ENCODE measurements at regions not wholly inside any gene's neighbourhood (a gene's known extent, or its start where the extent isn't known, plus 50 kb on each side); places are given as distances from the start of the nearest gene placed in this dataset.

DNA sequence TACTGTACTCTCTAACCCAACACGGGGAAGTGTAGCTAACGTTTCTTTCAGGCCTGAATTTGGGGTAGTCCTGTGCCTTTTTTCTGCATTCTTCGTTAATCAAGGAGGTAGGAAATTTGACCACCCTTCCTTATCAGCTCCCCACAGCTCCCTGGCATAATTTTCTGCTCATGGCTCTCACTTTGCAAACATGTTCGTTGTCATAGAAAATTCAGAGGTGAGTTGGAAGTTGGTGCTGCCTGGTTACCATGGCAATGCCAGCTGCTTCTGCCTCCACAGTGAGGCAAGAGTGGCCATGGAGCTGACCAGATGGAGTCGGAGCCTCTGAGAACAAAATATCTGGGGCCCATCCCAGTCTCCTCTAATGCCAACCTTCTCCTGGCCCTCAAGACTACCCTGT is 116.6 kb upstream of the BOD1 start:
- Histone ChIP-seq H3K27ac (no peak overlapping the region), H3K27me3 (no peaks in the 10 kb centered on the region), H3K9me3 (no peaks in the 10 kb centered on the region), H3K4me3 (no peak overlapping the region), H3K36me3 (no peaks in the 10 kb centered on the region), H3K4me1 (peaks cover 0 to 6% of the 10 kb centered on the region in 2 donors)
- ATAC-seq (no peak), DNase-seq (no peak)
- intact Hi-C loops (cut with DNase I) = no loop called here
- TF ChIP-seq, protein P1, sequence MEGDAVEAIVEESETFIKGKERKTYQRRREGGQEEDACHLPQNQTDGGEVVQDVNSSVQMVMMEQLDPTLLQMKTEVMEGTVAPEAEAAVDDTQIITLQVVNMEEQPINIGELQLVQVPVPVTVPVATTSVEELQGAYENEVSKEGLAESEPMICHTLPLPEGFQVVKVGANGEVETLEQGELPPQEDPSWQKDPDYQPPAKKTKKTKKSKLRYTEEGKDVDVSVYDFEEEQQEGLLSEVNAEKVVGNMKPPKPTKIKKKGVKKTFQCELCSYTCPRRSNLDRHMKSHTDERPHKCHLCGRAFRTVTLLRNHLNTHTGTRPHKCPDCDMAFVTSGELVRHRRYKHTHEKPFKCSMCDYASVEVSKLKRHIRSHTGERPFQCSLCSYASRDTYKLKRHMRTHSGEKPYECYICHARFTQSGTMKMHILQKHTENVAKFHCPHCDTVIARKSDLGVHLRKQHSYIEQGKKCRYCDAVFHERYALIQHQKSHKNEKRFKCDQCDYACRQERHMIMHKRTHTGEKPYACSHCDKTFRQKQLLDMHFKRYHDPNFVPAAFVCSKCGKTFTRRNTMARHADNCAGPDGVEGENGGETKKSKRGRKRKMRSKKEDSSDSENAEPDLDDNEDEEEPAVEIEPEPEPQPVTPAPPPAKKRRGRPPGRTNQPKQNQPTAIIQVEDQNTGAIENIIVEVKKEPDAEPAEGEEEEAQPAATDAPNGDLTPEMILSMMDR (IDR thresholded peaks at IDR 0.05) = no peak

DNA sequence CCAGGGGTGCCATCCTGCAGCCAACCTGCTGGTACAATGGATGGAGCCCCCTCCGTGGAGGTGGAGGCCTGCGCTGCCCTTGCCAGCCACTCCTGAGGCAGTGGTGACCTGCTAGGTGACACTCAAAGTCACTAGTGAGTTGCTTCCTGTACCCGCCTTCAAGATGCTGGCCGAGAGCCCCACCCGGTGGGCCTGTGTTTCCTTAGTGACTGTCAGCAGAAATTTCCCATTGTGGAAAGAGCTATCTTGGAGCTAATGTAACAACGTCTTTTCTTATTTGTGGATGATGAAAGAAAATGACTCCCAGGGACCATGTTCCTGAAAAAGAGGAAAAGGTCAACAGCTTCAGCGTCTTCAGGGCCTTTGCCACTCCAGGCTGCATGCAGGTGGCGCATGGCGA is 117.0 kb upstream of the BOD1 start:
- DNase-seq (no peak), ATAC-seq (no peak)
- H3K27me3 ChIP-seq = no peaks in the 10 kb centered on the region
- peaks cover 0 to 3% of the 10 kb centered on the region in 2 donors for H3K4me1 ChIP-seq
- H3K4me3 ChIP-seq = no peak overlapping the region
- H3K27ac ChIP-seq = no peak overlapping the region
- no peaks in the 10 kb centered on the region for H3K9me3 ChIP-seq
- H3K36me3 ChIP-seq = no peaks in the 10 kb centered on the region
- TF ChIP-seq, protein P1 (IDR thresholded peaks at IDR 0.05) = no peak
- intact Hi-C loops (cut with DNase I) = no loop called here

DNA sequence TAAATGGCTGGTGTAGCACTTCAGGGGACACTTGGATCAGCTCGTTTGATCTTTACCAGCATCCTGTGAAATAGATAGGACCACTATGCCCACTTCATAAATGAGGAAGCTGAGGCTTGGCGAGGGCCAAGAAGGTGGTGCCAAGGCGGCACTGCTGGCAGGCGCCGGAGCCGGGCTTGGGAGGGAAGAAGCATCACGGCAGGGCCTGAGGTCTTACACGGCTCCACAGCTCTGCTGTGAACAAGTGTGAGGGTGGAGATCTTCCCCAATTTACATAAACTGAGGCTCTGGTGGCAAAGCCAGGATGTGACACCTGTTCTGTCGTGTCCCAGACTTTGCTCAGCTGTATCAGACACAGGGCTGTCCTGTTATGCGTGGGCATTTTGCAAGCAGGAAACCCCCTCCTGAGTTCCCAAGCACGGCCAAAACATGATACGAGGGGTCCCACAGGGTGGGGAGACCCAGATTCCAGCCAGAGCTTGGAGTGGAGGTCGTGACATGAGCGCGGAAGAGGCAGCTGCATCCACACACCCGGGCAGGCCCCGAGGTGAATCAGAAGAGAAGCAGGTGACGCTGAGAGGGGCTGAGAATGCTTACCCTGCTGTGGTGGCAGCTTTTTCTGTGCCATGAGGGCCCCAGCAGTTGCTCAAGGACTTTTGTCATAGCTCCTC is 117.5 kb upstream of the BOD1 start:
- Histone ChIP-seq H3K27me3 (no peaks in the 10 kb centered on the region), H3K4me1 (no peaks in the 10 kb centered on the region), H3K36me3 (no peaks in the 10 kb centered on the region), H3K27ac (no peak overlapping the region), H3K4me3 (no peak overlapping the region), H3K9me3 (no peaks in the 10 kb centered on the region)
- ATAC-seq (no peak), DNase-seq (no peak)
- intact Hi-C loops (cut with DNase I) = no loop called here
- TF ChIP-seq, protein P1 (IDR thresholded peaks at IDR 0.05) = no peak

DNA sequence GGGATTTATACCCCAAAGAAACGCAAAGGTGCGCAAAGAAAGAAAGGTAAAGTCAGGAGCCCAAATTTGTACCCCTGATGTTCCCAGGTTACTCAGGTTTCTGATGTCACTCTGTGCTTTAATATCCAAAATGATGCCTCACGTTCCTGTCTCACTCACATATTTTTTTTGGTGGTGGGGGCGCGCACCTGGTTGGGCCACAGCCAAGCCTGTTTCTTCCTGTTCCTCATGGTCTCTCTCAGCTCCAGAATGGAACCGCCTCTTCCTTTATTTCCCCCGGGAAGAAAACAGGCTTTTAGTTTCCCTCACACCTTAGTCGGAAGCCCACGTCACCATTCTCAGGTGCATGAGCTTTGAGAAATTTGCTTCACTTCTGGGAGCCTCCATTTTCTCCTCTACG is 118.3 kb upstream of the BOD1 start:
- TF ChIP-seq, protein P1 (IDR thresholded peaks at IDR 0.05) = no peak
- H3K9me3 ChIP-seq = no peaks in the 10 kb centered on the region
- no peaks in the 10 kb centered on the region for H3K36me3 ChIP-seq
- H3K27me3 ChIP-seq = no peaks in the 10 kb centered on the region
- no peak overlapping the region for H3K4me3 ChIP-seq
- DNase-seq = no peak
- no peak overlapping the region for H3K27ac ChIP-seq
- ATAC-seq = no peak
- intact Hi-C loops (cut with DNase I) = no loop called here
- H3K4me1 ChIP-seq = no peaks in the 10 kb centered on the region

DNA sequence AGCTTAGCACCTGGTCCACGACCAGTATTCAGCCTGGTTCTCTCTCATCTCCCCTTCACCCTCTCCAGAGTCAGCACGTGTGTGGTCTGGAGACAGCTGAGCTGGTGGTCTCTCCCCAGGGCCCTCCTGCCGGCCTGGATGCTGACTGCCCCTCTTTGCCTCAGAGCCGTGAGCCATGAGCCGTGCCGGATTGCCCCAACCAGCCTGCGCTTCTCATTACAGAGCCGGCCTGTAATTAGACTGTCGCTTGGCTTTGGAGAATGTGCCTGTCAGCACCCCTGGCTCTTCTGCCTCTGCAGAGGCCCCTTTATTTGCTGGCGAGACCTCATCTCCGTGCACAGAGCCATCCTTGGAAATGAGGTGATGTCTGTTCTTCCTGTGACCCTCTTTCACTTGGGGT is 118.7 kb upstream of the BOD1 start:
- intact Hi-C loops (cut with DNase I) = no loop called here
- ATAC-seq = no peak
- Histone ChIP-seq H3K27ac (no peak overlapping the region), H3K27me3 (no peaks in the 10 kb centered on the region), H3K4me3 (no peak overlapping the region), H3K36me3 (no peaks in the 10 kb centered on the region), H3K4me1 (no peaks in the 10 kb centered on the region), H3K9me3 (no peaks in the 10 kb centered on the region)
- DNase-seq = no peak
- TF ChIP-seq, protein P1 (IDR thresholded peaks at IDR 0.05) = no peak

Measured in left lung (tissue), 4 donors.